SK-N-MC (cell line): ENCODE measurements at regions not wholly inside any gene's neighbourhood (a gene's known extent, or its start where the extent isn't known, plus 50 kb on each side); places are given as distances from the start of the nearest gene placed in this dataset.

ENCODE experiments used
- EZH2 ChIP-seq: fragments of 200-600 bp; sonication (generic); IDR thresholded peaks from one replicate; pipeline ENCODE4 v1.6.1; 2017; ENCODE audit warnings: antibody characterized with exemption
- FOXP2 ChIP-seq: optimal IDR thresholded peaks from 2 replicates; pipeline ENCODE3; 2011; ENCODE audit warnings: mild to moderate bottlenecking, moderate library complexity; ENCODE audit not compliant: insufficient read depth; ENCODE audit errors: extremely low read length, control extremely low read depth
- POLR2AphosphoS5 ChIP-seq: IDR thresholded peaks from 2 replicates; pipeline ENCODE4 v1.6.1; 2012; ENCODE audit warnings: mild to moderate bottlenecking, low read depth, low read length, borderline replicate concordance

GRCh38 chr11:127950162-127950561, 637.2 kb downstream of the ETS1 start:
- TF ChIP-seq POLR2AphosphoS5 (no peak), EZH2 (no peak), FOXP2 (no peak)
